GM12875 (cell line): ENCODE measurements at regions not wholly inside any gene's neighbourhood (a gene's known extent, or its start where the extent isn't known, plus 50 kb on each side); places are given as distances from the start of the nearest gene placed in this dataset.

ENCODE experiments used
- H3K4me3 ChIP-seq: one replicate; pipeline ENCODE4 v1.5.1; 2011; ENCODE audit warnings: low read depth, low read length, control low read depth
- TF ChIP-seq, protein P1 (sequence below): IDR thresholded peaks from 2 replicates; pipeline ENCODE4 v1.5.1; 2011; ENCODE audit warnings: low read depth, mild to moderate bottlenecking, control low read depth, inconsistent platforms, low read length, moderate library complexity, borderline replicate concordance; ENCODE audit not compliant: insufficient read depth

DNA sequence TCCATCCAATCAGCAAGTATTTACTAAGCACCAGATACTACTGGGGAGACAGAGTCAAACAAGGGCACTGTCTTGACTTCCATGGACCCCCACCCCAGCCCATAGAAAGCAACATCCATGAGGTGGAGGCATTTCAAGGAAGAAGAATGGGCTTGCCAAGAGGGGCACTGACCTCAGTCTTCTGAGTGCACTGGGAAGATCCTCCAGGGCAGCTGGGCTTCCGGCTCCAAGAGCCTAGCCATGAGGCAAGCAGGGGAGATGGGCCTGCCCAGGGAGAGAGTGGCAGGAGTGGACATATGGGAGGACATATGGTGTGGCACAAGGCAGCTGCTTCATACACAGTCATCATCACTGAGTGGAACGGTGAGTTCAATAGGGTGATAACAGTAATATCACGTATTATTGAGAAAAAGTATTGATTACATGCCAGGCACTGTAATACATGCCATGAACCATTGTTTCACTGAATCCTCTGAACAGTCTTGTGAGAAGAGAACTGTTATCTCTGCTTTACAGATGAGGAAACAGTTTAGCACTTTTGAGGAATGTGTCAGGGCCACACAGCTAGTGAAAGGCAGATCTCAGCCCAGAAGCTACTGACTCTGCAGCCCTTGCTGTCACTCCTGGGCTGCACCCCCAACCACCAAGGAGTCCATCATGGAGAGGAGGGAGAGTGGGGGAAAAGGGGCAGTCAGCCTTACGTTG, 331.7 kb upstream of the ZMIZ1 start:
- H3K4me3 ChIP-seq = no peak overlapping the region
- TF ChIP-seq, protein P1, sequence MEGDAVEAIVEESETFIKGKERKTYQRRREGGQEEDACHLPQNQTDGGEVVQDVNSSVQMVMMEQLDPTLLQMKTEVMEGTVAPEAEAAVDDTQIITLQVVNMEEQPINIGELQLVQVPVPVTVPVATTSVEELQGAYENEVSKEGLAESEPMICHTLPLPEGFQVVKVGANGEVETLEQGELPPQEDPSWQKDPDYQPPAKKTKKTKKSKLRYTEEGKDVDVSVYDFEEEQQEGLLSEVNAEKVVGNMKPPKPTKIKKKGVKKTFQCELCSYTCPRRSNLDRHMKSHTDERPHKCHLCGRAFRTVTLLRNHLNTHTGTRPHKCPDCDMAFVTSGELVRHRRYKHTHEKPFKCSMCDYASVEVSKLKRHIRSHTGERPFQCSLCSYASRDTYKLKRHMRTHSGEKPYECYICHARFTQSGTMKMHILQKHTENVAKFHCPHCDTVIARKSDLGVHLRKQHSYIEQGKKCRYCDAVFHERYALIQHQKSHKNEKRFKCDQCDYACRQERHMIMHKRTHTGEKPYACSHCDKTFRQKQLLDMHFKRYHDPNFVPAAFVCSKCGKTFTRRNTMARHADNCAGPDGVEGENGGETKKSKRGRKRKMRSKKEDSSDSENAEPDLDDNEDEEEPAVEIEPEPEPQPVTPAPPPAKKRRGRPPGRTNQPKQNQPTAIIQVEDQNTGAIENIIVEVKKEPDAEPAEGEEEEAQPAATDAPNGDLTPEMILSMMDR = no peak

- TF ChIP-seq, protein P1 = no peak
Observed at GRCh38 chr10:78737883-78738856, 330.6 kb upstream of the ZMIZ1 start.

DNA sequence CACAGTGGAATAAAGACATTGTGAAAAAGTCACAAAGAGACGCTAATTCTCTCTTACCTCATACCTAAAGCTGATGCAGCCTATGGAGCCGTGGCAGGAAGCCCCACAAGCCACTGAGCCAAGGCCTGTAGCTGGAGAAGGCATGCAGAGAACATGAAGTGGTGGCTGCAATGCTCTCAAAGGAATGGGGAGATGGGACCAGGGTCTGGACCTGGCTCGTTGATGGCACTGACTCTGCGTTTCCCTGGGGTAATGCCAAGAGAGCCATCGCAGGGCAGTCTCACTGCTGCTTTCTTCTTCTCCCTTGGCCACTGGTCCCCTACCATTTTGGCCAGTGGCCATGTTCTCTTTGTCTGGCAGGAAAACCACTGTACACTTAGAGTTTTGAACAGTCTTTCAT, 329.9 kb upstream of the ZMIZ1 start:
- TF ChIP-seq, protein P1 = no peak

More at GRCh38 chr10:78737883-78738856, 330.6 kb upstream of the ZMIZ1 start:
- H3K4me3 ChIP-seq = no peak overlapping the region

DNA sequence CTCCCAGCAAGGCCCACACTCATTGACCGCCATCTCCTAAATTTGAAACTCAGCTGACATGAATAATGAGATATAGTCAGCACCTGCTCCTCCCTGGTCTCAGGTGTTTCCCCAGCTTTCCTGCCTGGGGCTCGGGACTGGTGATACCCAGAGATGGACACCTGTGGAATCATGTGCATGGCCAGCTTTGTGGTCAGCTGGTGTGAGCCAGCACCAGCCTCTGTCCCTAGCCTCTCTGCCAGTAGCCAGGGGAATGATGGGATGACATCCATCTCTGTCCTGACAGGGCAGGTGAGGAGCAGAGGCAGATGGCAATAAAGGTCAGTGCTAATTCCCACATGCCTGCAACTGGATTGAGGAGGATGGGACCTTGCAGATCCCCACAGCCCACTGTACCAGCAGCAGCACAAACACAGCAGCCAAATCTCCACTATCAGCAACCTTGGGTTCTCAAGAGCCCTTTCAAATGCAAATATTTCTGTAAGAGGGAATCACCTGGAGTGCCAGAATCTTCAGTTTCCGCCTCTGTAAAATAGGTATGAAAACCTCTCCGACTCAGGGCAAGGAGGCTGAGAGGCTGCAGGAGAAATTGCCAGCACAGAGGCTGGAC, 329.2 kb upstream of the ZMIZ1 start:
- no peak overlapping the region for H3K4me3 ChIP-seq
- TF ChIP-seq, protein P1 = no peak

More for the DNA sequence above, 329.9 kb upstream of the ZMIZ1 start:
- no peak overlapping the region for H3K4me3 ChIP-seq

DNA sequence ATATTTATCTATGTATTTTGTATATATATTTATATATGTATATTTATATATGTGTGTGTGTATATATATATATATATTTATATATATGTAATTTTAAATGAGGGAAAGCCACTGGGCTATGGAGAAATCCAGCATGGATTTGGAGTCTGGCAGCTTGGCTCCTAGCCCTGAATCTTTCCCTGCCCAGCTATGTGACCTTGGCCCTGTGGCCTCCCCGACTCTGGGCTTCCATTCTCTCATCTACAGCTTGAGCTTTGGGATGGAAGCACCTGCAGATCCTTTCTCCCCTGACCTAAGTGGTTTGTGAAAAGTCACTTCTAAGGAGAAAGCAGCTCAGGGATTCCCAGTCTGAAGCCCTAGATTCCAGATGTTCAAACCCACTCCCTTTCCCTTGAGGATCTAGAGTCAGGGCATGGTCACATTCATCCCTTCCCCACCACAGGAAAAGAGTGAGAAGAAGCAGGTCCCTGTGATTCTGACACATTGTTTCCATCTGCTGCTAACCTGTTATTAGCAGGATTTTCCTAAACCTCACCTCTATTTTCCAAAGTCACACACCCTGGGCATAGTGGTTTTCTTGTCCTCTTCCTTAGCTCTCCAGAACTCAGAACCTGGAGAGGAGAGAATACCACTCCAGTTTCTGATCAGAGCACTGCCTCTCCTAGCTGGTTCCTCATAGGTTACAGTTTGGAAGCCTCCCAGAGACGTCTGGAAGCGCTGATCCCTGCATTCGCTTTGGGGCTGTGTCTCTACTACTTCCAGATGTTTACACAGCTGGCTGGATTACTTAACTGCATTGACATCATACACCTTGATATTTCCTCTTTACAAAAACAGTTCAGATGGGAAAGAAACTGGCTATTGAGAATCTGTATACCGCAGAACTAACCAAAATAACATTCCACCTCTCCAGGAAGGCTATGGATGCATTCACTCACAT, 327.5 kb upstream of the ZMIZ1 start:
- no peak overlapping the region for H3K4me3 ChIP-seq
- TF ChIP-seq, protein P1 = no peak

GRCh38 chr10:78742406-78742729, 326.4 kb upstream of the ZMIZ1 start:
- no peak overlapping the region for H3K4me3 ChIP-seq
- TF ChIP-seq, protein P1 = no peak
